ENCODE measurements at regions not wholly inside any gene's neighbourhood (a gene's known extent, or its start where the extent isn't known, plus 50 kb on each side); places are given as distances from the start of the nearest gene placed in this dataset.

DNA sequence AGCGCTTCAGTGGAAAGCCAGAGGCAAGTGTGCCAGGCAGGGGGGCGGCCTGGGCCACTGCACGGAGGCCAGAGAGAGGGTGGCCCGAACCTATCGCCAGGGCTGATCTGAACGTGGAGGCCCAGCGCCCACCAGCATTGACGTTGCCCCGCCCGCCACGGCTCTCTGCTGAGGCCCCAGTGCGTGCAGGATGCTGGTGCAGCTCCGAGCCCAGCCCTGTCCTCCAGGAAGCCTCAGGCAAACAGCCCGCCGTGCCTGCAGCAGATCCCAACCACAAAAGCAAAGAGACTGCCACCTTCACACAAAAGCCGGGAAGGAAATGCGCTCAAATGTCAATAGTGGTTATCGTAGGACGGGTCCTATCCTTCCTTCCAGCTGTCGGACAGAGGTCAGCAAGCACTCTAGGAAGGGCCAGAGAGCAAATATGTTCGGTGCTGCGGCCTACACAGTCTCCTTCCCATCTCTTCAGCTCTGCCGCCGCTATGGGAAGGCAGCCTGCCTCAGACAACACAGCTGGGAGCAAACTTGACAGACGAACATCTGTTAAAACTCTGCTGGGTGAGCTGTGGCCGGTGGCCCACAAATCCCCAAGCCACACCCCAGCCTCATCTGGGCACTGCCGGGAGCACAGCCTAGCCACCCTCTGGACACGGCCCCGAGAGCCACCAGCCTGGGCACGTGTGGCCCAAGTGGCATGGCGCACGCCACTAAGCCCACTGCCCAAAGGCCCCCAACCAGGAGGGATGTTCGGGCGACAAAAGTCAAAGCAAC is 146.2 kb downstream of the CRYBB2 start:
- TF ChIP-seq MATR3 (CRISPR knock-in tag; IDR thresholded peaks at IDR 0.05): no peak
- TF ChIP-seq, protein P1, sequence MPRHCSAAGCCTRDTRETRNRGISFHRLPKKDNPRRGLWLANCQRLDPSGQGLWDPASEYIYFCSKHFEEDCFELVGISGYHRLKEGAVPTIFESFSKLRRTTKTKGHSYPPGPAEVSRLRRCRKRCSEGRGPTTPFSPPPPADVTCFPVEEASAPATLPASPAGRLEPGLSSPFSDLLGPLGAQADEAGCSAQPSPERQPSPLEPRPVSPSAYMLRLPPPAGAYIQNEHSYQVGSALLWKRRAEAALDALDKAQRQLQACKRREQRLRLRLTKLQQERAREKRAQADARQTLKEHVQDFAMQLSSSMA (CRISPR knock-in tag; IDR thresholded peaks at IDR 0.05): no peak
- no peak for TF ChIP-seq RNF2 (conservative IDR thresholded peaks at IDR 0.05; ENCODE audit: low read depth)

Measured in HepG2 (cell line).